Tibial nerve (tissue), 3 donors: ENCODE measurements at regions not wholly inside any gene's neighbourhood (a gene's known extent, or its start where the extent isn't known, plus 50 kb on each side); places are given as distances from the start of the nearest gene placed in this dataset.

Experiments
- EP300 ChIP-seq, 2 donors: sonication (generic); formaldehyde crosslinking; IDR thresholded peaks; one replicate each; pipeline ENCODE4 v1.6.1; 2017; ENCODE audit warnings: antibody characterized with exemption in 2 of 2, mild to moderate bottlenecking in 1 of 2
- POLR2A ChIP-seq, 2 donors: fragments of 450-650 bp; IDR thresholded peaks; one replicate each; pipeline ENCODE4 v1.6.1; 2017; ENCODE audit warnings: antibody characterized with exemption in 2 of 2, mild to moderate bottlenecking in 2 of 2, moderate library complexity in 2 of 2

DNA sequence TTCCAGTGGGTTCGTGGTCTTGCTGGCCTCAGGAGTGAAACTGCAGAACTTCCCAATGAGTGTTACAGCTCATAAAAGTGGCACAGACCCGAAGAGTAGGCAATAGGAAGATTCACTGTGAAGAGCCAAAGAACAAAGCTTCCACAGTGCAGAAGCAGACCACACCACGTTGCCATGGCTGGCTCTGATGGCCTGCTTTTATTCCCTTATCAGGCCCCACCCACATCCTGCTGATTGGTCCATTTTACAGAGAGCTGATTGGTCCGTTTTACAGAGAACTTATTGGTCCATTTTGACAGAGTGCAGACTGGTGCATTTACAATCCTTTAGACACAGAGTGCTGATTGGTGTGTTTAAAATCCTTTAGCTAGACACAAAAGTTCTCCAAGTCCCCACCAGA is 131.4 kb upstream of the CHRM3 start:
- no peak for TF ChIP-seq EP300 (IDR thresholded peaks at IDR 0.05)
- no peak for TF ChIP-seq POLR2A (IDR thresholded peaks at IDR 0.05)
